ENCODE measurements at regions not wholly inside any gene's neighbourhood (a gene's known extent, or its start where the extent isn't known, plus 50 kb on each side); places are given as distances from the start of the nearest gene placed in this dataset.

DNA sequence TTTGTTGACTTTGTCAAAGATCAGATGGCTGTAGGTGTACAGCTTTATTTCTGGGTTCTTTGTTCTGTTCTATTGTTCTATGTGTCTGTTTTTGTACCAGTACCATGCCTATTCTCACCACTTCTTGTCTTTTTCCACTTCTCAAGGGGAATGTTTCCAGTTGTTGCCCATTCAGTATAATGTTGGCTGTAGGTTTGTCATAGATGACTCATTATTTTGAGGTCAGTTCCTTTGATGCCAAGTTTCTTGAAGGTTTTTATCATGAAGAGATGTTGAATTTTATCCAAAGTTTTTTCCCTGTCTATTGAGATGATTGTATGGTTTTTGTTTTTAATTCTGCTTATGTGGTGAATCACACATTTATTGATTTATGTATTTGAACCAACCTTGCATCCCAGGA is 216.7 kb upstream of the RNF32 start:
- Histone ChIP-seq H3K27ac (ENCODE audit: low read depth, low read length) (no peak overlapping the region), H3K4me3 (ENCODE audit: low read length) (no peak overlapping the region), H3K36me3 (ENCODE audit: insufficient read depth, low read length) (no peaks in the 10 kb centered on the region), H3K27me3 (ENCODE audit: insufficient read depth, low read length, poor library complexity, severe bottlenecking) (no peaks in the 10 kb centered on the region), H3K4me1 (ENCODE audit: insufficient read depth, low read length) (no peaks in the 10 kb centered on the region), H3K9me3 (ENCODE audit: low read length) (no peaks in the 10 kb centered on the region)
- peaks cover 11 to 25% of the 10 kb centered on the region in 2 donors for H3K27me3 Mint-ChIP-seq
- ChIA-PET POLR2A (no interaction called here), CTCF (no interaction called here)
- no peaks in the 10 kb centered on the region for H3K36me3 Mint-ChIP-seq
- no peaks in the 10 kb centered on the region for H3K4me1 Mint-ChIP-seq
- H3K27ac Mint-ChIP-seq: no peak overlapping the region
- DNase-seq: no peak
- H3K4me3 Mint-ChIP-seq: no peak overlapping the region
- peaks cover 0 to 4% (median 2%) of the 10 kb centered on the region in 5 donors for H3K9me3 Mint-ChIP-seq

DNA sequence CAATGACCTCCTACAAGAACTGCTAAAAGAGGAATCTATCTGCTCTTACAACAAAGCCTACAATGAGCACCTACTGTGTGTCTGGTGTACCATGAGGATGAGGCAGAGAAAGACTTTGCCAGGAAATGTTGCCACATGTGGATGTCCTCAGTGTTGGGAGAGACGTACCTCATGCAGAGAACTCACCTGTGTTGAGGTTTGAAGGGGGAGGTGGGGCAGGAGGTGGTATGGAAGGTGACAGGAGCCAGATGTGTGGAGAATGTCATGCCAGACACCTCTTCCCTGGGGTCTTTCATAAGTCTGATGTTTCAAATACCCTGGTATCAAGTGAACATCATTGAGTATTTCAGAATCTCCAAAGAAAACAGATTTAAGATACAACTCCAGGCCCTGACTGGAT is 220.1 kb upstream of the RNF32 start:
- no peak overlapping the region for H3K27ac ChIP-seq (ENCODE audit: low read depth, low read length)
- Mint-ChIP-seq H3K27me3 (peaks cover 10 to 20% of the 10 kb centered on the region in 2 donors), H3K4me1 (no peaks in the 10 kb centered on the region), H3K27ac (no peak overlapping the region), H3K36me3 (no peaks in the 10 kb centered on the region), H3K9me3 (peaks cover 0 to 6% (median 0%) of the 10 kb centered on the region in 5 donors), H3K4me3 (no peak overlapping the region)
- H3K9me3 ChIP-seq (ENCODE audit: low read length): no peaks in the 10 kb centered on the region
- ChIA-PET POLR2A (no interaction called here), CTCF (no interaction called here)
- H3K36me3 ChIP-seq (ENCODE audit: insufficient read depth, low read length): no peaks in the 10 kb centered on the region
- no peaks in the 10 kb centered on the region for H3K4me1 ChIP-seq (ENCODE audit: insufficient read depth, low read length)
- H3K4me3 ChIP-seq (ENCODE audit: low read length): no peak overlapping the region
- DNase-seq: no peak
- H3K27me3 ChIP-seq (ENCODE audit: insufficient read depth, low read length, poor library complexity, severe bottlenecking): no peaks in the 10 kb centered on the region

DNA sequence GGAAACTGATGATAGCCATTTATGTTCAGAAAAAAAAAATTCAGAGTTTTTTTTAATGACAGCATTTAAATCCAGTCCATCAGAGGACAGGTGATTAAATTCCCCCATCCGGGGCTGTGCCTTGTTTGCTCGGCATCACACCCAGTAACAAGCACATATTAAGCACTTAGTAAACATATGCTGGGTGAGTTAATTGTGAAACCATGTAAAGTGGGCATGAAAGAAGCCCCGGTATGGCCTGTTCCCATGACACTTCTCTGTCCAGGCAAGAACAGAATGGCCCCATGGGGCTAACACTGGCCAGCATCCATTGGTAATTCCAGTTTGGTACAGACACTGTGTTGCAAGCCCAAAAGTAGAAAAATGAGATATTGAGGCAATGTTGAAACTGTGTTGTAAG is 220.8 kb upstream of the RNF32 start:
- peaks cover 11 to 22% of the 10 kb centered on the region in 2 donors for H3K27me3 Mint-ChIP-seq
- no peak for DNase-seq
- ChIA-PET POLR2A (no interaction called here), CTCF (no interaction called here)
- H3K36me3 Mint-ChIP-seq: no peaks in the 10 kb centered on the region
- peaks cover 0 to 6% (median under 1%) of the 10 kb centered on the region in 5 donors for H3K9me3 Mint-ChIP-seq
- H3K9me3 ChIP-seq (ENCODE audit: low read length): no peaks in the 10 kb centered on the region
- no peaks in the 10 kb centered on the region for H3K27me3 ChIP-seq (ENCODE audit: insufficient read depth, low read length, poor library complexity, severe bottlenecking)
- H3K27ac Mint-ChIP-seq: no peak overlapping the region
- no peaks in the 10 kb centered on the region for H3K4me1 Mint-ChIP-seq
- no peaks in the 10 kb centered on the region for H3K36me3 ChIP-seq (ENCODE audit: insufficient read depth, low read length)
- H3K4me3 Mint-ChIP-seq: no peak overlapping the region
- no peaks in the 10 kb centered on the region for H3K4me1 ChIP-seq (ENCODE audit: insufficient read depth, low read length)
- H3K4me3 ChIP-seq (ENCODE audit: low read length): no peak overlapping the region
- no peak overlapping the region for H3K27ac ChIP-seq (ENCODE audit: low read depth, low read length)

DNA sequence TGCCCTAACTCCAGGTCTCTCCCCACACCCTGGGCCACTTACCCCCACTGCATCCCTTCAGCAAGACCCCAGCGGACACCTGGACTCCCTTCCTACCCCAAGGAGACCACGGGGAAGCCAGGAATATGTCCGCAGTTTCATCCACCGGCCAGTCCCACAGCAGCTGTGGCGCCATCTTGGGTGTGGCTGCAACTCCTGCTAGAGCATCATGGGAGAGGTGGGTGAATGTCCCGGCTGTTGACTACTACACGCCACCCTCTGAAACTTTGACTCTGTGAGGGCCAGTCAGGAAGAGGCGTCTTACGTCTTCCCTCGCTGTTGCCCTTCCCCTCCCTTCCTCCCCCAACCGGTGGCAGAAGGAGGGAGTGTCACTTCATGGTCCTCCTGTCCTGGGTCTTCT is 238.3 kb upstream of the RNF32 start:
- H3K9me3 Mint-ChIP-seq: peaks cover 0 to 2% (median 0%) of the 10 kb centered on the region in 5 donors
- ChIA-PET POLR2A (no interaction called here), CTCF (no interaction called here)
- H3K27ac Mint-ChIP-seq: no peak overlapping the region
- H3K27me3 ChIP-seq (ENCODE audit: insufficient read depth, low read length, poor library complexity, severe bottlenecking): no peaks in the 10 kb centered on the region
- H3K36me3 Mint-ChIP-seq: no peaks in the 10 kb centered on the region
- H3K9me3 ChIP-seq (ENCODE audit: low read length): no peaks in the 10 kb centered on the region
- no peak overlapping the region for H3K4me3 Mint-ChIP-seq
- H3K27ac ChIP-seq (ENCODE audit: low read depth, low read length): no peak overlapping the region
- H3K36me3 ChIP-seq (ENCODE audit: insufficient read depth, low read length): no peaks in the 10 kb centered on the region
- H3K4me3 ChIP-seq (ENCODE audit: low read length): no peak overlapping the region
- DNase-seq: no peak
- H3K4me1 ChIP-seq (ENCODE audit: insufficient read depth, low read length): no peaks in the 10 kb centered on the region
- no peaks in the 10 kb centered on the region for H3K27me3 Mint-ChIP-seq
- no peaks in the 10 kb centered on the region for H3K4me1 Mint-ChIP-seq

DNA sequence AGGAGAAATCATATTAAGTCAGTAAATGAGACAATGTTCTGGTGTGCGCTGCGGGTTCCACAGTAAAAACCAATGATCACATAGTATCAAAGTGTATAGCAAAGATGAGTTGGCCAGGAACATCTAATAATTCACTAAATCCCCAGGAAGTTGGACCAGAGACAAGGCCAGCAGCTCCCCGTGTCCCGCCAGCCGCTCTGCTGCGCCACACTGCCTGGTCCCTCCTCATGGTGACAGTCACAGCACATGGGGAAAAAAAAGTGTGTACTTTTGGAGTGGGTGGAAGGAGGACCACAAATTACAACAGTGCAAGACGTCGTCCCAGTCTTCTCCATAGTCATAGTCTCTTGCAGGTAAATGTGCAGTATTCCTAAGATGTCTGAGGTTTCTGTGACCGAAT is 239.0 kb upstream of the RNF32 start:
- no peaks in the 10 kb centered on the region for H3K27me3 ChIP-seq (ENCODE audit: insufficient read depth, low read length, poor library complexity, severe bottlenecking)
- H3K4me3 ChIP-seq (ENCODE audit: low read length): no peak overlapping the region
- Mint-ChIP-seq H3K4me1 (no peaks in the 10 kb centered on the region), H3K9me3 (peaks cover 0 to 2% (median 0%) of the 10 kb centered on the region in 5 donors), H3K27me3 (no peaks in the 10 kb centered on the region), H3K4me3 (no peak overlapping the region), H3K36me3 (no peaks in the 10 kb centered on the region), H3K27ac (no peak overlapping the region)
- ChIA-PET CTCF (no interaction called here), POLR2A (no interaction called here)
- H3K27ac ChIP-seq (ENCODE audit: low read depth, low read length): no peak overlapping the region
- DNase-seq: no peak
- no peaks in the 10 kb centered on the region for H3K9me3 ChIP-seq (ENCODE audit: low read length)
- H3K36me3 ChIP-seq (ENCODE audit: insufficient read depth, low read length): no peaks in the 10 kb centered on the region
- no peaks in the 10 kb centered on the region for H3K4me1 ChIP-seq (ENCODE audit: insufficient read depth, low read length)

DNA sequence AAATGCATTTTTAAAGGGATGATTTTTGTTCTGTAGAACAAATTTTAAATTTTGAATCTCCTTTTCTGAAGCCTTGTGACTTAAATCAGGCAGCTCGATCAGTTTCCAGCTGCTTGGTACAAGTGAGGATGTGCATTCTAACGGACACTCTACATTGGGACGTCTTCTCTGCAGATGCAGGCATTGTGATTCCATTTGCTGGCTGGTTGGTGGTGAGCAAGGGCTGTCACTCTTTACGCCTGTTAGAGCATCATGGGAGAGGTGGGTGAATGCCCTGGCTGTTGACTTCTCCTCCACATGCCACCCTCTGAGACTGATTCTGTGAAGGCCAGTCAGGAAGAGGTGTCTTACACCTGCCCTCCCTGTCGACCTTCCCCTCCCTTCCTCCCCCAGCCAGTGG is 240.5 kb upstream of the RNF32 start:
- H3K27ac ChIP-seq (ENCODE audit: low read depth, low read length): no peak overlapping the region
- Mint-ChIP-seq H3K27me3 (no peaks in the 10 kb centered on the region), H3K4me3 (no peak overlapping the region), H3K9me3 (peaks cover 0 to 2% (median 0%) of the 10 kb centered on the region in 5 donors), H3K36me3 (no peaks in the 10 kb centered on the region), H3K27ac (no peak overlapping the region), H3K4me1 (no peaks in the 10 kb centered on the region)
- ChIA-PET CTCF (no interaction called here), POLR2A (no interaction called here)
- H3K27me3 ChIP-seq (ENCODE audit: insufficient read depth, low read length, poor library complexity, severe bottlenecking): no peaks in the 10 kb centered on the region
- H3K4me3 ChIP-seq (ENCODE audit: low read length): no peak overlapping the region
- DNase-seq: no peak
- no peaks in the 10 kb centered on the region for H3K36me3 ChIP-seq (ENCODE audit: insufficient read depth, low read length)
- no peaks in the 10 kb centered on the region for H3K9me3 ChIP-seq (ENCODE audit: low read length)
- no peaks in the 10 kb centered on the region for H3K4me1 ChIP-seq (ENCODE audit: insufficient read depth, low read length)

DNA sequence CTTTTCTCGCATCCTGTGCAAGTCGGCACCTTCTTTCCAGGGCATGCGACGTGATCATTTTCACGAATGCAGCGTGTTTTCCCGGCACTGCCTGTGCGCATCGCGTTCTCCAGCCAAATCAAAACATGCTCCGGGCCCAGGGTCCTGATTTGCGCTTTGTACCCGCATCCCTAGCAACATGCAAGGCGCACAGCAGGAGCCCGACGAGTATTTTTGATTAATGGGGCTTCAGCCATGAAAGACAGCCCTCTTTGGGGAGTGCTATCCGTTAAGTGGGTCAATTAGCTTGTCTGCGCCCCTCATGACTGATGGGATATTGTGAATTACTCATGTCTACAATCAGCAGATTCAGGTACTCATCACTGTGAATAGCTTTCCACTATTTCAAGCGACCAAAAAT is 243.3 kb upstream of the RNF32 start:
- no peak overlapping the region for H3K4me3 ChIP-seq (ENCODE audit: low read length)
- Mint-ChIP-seq H3K27ac (no peak overlapping the region), H3K4me1 (no peaks in the 10 kb centered on the region), H3K27me3 (no peaks in the 10 kb centered on the region), H3K9me3 (peaks cover 0 to 4% (median 0%) of the 10 kb centered on the region in 5 donors), H3K36me3 (no peaks in the 10 kb centered on the region), H3K4me3 (no peak overlapping the region)
- no peaks in the 10 kb centered on the region for H3K9me3 ChIP-seq (ENCODE audit: low read length)
- H3K27ac ChIP-seq (ENCODE audit: low read depth, low read length): no peak overlapping the region
- ChIA-PET CTCF (no interaction called here), POLR2A (no interaction called here)
- H3K27me3 ChIP-seq (ENCODE audit: insufficient read depth, low read length, poor library complexity, severe bottlenecking): no peaks in the 10 kb centered on the region
- H3K36me3 ChIP-seq (ENCODE audit: insufficient read depth, low read length): no peaks in the 10 kb centered on the region
- H3K4me1 ChIP-seq (ENCODE audit: insufficient read depth, low read length): no peaks in the 10 kb centered on the region
- DNase-seq: no peak

DNA sequence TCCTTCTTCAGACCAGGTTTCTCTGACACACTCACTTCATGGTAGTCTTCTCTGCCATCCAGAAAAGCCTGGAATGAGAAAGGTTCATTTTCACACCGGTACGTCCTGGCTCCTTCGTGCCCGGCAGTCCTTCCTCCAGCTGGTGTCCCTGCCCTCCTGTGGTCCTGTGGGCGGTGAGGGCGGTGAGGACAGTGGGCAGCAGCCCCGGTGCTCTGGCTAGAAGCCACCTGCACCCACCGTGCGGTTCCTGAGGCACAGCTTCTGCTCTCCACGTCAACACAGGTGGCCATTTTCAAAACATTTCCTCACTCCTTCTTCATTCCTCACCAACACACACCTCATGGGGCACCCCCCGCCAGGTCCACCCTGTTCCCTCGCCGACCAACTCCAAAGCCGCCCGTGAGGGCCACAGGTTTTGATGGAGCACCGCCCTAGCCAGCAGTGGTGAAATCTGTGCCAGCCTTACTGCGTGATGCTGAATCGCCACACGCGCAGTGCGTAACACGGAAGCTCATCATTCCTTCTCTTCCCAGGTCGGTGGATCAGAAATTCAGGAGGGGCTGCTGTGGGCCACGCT is 251.4 kb upstream of the RNF32 start:
- Mint-ChIP-seq H3K9me3 (peaks cover 0 to 9% (median 7%) of the 10 kb centered on the region in 5 donors), H3K36me3 (no peaks in the 10 kb centered on the region), H3K4me1 (no peaks in the 10 kb centered on the region), H3K4me3 (no peak overlapping the region), H3K27me3 (peaks cover 0 to 3% of the 10 kb centered on the region in 2 donors), H3K27ac (no peak overlapping the region)
- POLR2A ChIA-PET: no interaction called here
- no peaks in the 10 kb centered on the region for H3K4me1 ChIP-seq (ENCODE audit: insufficient read depth, low read length)
- CTCF ChIA-PET: no interaction called here
- H3K9me3 ChIP-seq (ENCODE audit: low read length): no peaks in the 10 kb centered on the region
- H3K27me3 ChIP-seq (ENCODE audit: insufficient read depth, low read length, poor library complexity, severe bottlenecking): no peaks in the 10 kb centered on the region
- DNase-seq: no peak
- no peak overlapping the region for H3K4me3 ChIP-seq (ENCODE audit: low read length)
- H3K36me3 ChIP-seq (ENCODE audit: insufficient read depth, low read length): no peaks in the 10 kb centered on the region
- no peak overlapping the region for H3K27ac ChIP-seq (ENCODE audit: low read depth, low read length)

DNA sequence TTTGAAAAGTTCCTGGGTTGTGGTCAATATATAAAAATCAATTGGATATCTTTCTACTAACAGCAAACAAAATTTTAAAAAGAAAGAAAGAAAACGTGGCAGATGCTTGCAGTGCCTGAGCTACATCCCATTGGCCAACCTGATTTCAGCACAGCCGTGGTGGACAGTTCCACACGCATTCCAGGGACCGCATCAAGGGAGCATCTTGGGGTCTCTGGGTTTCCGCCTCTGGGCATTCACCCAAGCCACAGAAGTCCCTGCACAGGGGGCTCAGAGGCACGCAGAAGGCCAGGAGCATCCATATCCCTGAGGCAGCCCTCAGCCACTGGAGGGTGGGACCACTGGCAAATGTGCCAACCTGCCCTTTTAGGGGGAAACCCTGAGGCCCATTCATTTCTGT is 254.5 kb upstream of the RNF32 start:
- CTCF ChIA-PET: no interaction called here

More for the DNA sequence above, 254.5 kb upstream of the RNF32 start:
- no peaks in the 10 kb centered on the region for H3K4me1 ChIP-seq (ENCODE audit: insufficient read depth, low read length)
- no peak overlapping the region for H3K27ac ChIP-seq (ENCODE audit: low read depth, low read length)
- Mint-ChIP-seq H3K9me3 (peaks cover 0 to 1% (median 0%) of the 10 kb centered on the region in 5 donors), H3K27ac (no peak overlapping the region), H3K4me3 (no peak overlapping the region), H3K36me3 (no peaks in the 10 kb centered on the region), H3K4me1 (no peaks in the 10 kb centered on the region), H3K27me3 (peaks cover 0 to 3% of the 10 kb centered on the region in 2 donors)
- POLR2A ChIA-PET: no interaction called here
- no peaks in the 10 kb centered on the region for H3K36me3 ChIP-seq (ENCODE audit: insufficient read depth, low read length)
- no peaks in the 10 kb centered on the region for H3K9me3 ChIP-seq (ENCODE audit: low read length)
- H3K27me3 ChIP-seq (ENCODE audit: insufficient read depth, low read length, poor library complexity, severe bottlenecking): no peaks in the 10 kb centered on the region
- no peak overlapping the region for H3K4me3 ChIP-seq (ENCODE audit: low read length)
- no peak for DNase-seq

Data from CD8-positive, alpha-beta memory T cell (primary cell).